ENCODE measurements at regions not wholly inside any gene's neighbourhood (a gene's known extent, or its start where the extent isn't known, plus 50 kb on each side); places are given as distances from the start of the nearest gene placed in this dataset.
"Not testable (repeated sequence)": the region's sequence is repeated elsewhere in the genome, so short reads cannot be mapped to it uniquely, and the experiment has no call there.

- DNase-seq: no peak
Measured at GRCh38 chr2:16390561-16390960, 275.1 kb downstream of the CYRIA start.

- no peak for DNase-seq
Measured at GRCh38 chr2:16389611-16390010, 276.0 kb downstream of the CYRIA start.

GRCh38 chr2:16388199-16388830 lies 277.3 kb downstream of the CYRIA start:
- DNase-seq: not testable (repeated sequence)

GRCh38 chr2:16387461-16387984 lies 278.1 kb downstream of the CYRIA start:
- DNase-seq: no peak

- DNase-seq: no peak
Measured at GRCh38 chr2:16386431-16386830, 279.2 kb downstream of the CYRIA start.

- no peak for DNase-seq
Measured at GRCh38 chr2:16386031-16386430, 279.6 kb downstream of the CYRIA start.

- no peak for DNase-seq
Measured at GRCh38 chr2:16385341-16385740, 280.3 kb downstream of the CYRIA start.

GRCh38 chr2:16383411-16383810 lies 282.2 kb downstream of the CYRIA start:
- no peak for DNase-seq

GRCh38 chr2:16382451-16382850 lies 283.2 kb downstream of the CYRIA start:
- no peak for DNase-seq

- no peak for DNase-seq
Measured at GRCh38 chr2:16381511-16381910, 284.1 kb downstream of the CYRIA start.

- DNase-seq: not testable (repeated sequence)
Measured at GRCh38 chr2:16379901-16380300, 285.7 kb downstream of the CYRIA start.

- not testable (repeated sequence) for DNase-seq
Measured at GRCh38 chr2:16379061-16379460, 286.6 kb downstream of the CYRIA start.

- no peak for DNase-seq
Measured at GRCh38 chr2:16378031-16378430, 287.6 kb downstream of the CYRIA start.

GRCh38 chr2:16375981-16376380 lies 289.7 kb downstream of the CYRIA start:
- no peak for DNase-seq

GRCh38 chr2:16375351-16375750 lies 290.3 kb downstream of the CYRIA start:
- no peak for DNase-seq

GRCh38 chr2:16374671-16375070 lies 291.0 kb downstream of the CYRIA start:
- no peak for DNase-seq

- no peak for DNase-seq
Measured at GRCh38 chr2:16373341-16373740, 292.3 kb downstream of the CYRIA start.

GRCh38 chr2:16371751-16372150 lies 293.9 kb downstream of the CYRIA start:
- no peak for DNase-seq

- DNase-seq: no peak
Measured at GRCh38 chr2:16368951-16369350, 296.7 kb downstream of the CYRIA start.

- DNase-seq: no peak
Measured at GRCh38 chr2:16368328-16368727, 297.3 kb downstream of the CYRIA start.

GRCh38 chr2:16365366-16365765 lies 300.3 kb downstream of the CYRIA start:
- no peak for DNase-seq

- DNase-seq: no peak
Measured at GRCh38 chr2:16363581-16363980, 302.1 kb downstream of the CYRIA start.

- DNase-seq: no peak
Measured at GRCh38 chr2:16362611-16363010, 303.0 kb downstream of the CYRIA start.

- no peak for DNase-seq
Measured at GRCh38 chr2:16361261-16361995, 304.2 kb downstream of the CYRIA start.

GRCh38 chr2:16359961-16360360 lies 305.7 kb downstream of the CYRIA start:
- DNase-seq: no peak

All from NCI-H2171 (cell line).